H9 (cell line): ENCODE measurements at regions not wholly inside any gene's neighbourhood (a gene's known extent, or its start where the extent isn't known, plus 50 kb on each side); places are given as distances from the start of the nearest gene placed in this dataset.

Experiments used
- DNase-seq: peaks from one replicate; pipeline ENCODE4 v3.0.0-alpha.2; 2017
- H2AFZ ChIP-seq: one replicate; pipeline ENCODE4 v1.6.1; 2013; ENCODE audit warnings: mild to moderate bottlenecking, low read length, control low read depth, moderate library complexity
- H2AK5ac ChIP-seq: 2 replicates; pipeline ENCODE4 v1.6.1; 2013; ENCODE audit warnings: low read length, control low read depth, mixed read lengths; ENCODE audit not compliant: insufficient read length
- H2BK120ac ChIP-seq: one replicate; pipeline ENCODE4 v1.6.1; 2013; ENCODE audit warnings: low read depth, mild to moderate bottlenecking, low read length, control low read depth, inconsistent platforms; ENCODE audit not compliant: poor library complexity, severe bottlenecking
- H2BK12ac ChIP-seq: 2 replicates; pipeline ENCODE4 v1.6.1; 2013; ENCODE audit warnings: low read length, control low read depth, mixed read lengths, low read depth; ENCODE audit not compliant: insufficient read length
- H2BK15ac ChIP-seq: 2 replicates; pipeline ENCODE4 v1.6.1; 2013; ENCODE audit warnings: low read depth, low read length, control low read depth
- H2BK20ac ChIP-seq: one replicate; pipeline ENCODE4 v1.6.1; 2013; ENCODE audit warnings: low read depth, mild to moderate bottlenecking, low read length, control low read depth, inconsistent platforms; ENCODE audit not compliant: poor library complexity, severe bottlenecking
- H2BK5ac ChIP-seq: 2 replicates; pipeline ENCODE4 v1.6.1; 2013; ENCODE audit warnings: low read length, control low read depth, mixed read lengths; ENCODE audit not compliant: insufficient read length
- H3K14ac ChIP-seq: 2 replicates; pipeline ENCODE4 v1.6.1; 2013; ENCODE audit warnings: low read length, control low read depth; ENCODE audit not compliant: insufficient read depth
- H3K18ac ChIP-seq: 2 replicates; pipeline ENCODE4 v1.6.1; 2013; ENCODE audit warnings: low read depth, mild to moderate bottlenecking, mixed read lengths, low read length, control low read depth; ENCODE audit not compliant: insufficient read length
- H3K23ac ChIP-seq: 2 replicates; pipeline ENCODE4 v1.6.1; 2013; ENCODE audit warnings: low read length, control low read depth, mixed read lengths, low read depth; ENCODE audit not compliant: insufficient read length
- H3K23me2 ChIP-seq: 2 replicates; pipeline ENCODE4 v1.6.1; 2013; ENCODE audit warnings: low read depth, mild to moderate bottlenecking, mixed read lengths, low read length, control low read depth; ENCODE audit not compliant: insufficient read length, poor library complexity, severe bottlenecking
- H3K27ac ChIP-seq: 2 replicates; pipeline ENCODE4 v1.5.1; 2013; ENCODE audit warnings: low read length, control low read depth, mixed read lengths, low read depth; ENCODE audit not compliant: insufficient read length
- H3K27me3 ChIP-seq: 2 replicates; pipeline ENCODE4 v1.6.1; 2013; ENCODE audit warnings: low read length, control low read depth, inconsistent platforms; ENCODE audit not compliant: insufficient read depth
- H3K4ac ChIP-seq: 2 replicates; pipeline ENCODE4 v1.6.1; 2013; ENCODE audit warnings: low read depth, mild to moderate bottlenecking, control low read depth, inconsistent platforms, low read length, moderate library complexity
- H3K4me1 ChIP-seq: 2 replicates; pipeline ENCODE4 v1.6.1; 2013; ENCODE audit warnings: low read length, control low read depth, inconsistent platforms; ENCODE audit not compliant: insufficient read depth
- H3K4me2 ChIP-seq: 2 replicates; pipeline ENCODE4 v1.6.1; 2013; ENCODE audit warnings: low read length, control low read depth, mixed read lengths; ENCODE audit not compliant: insufficient read length, insufficient read depth
- H3K56ac ChIP-seq: 2 replicates; pipeline ENCODE4 v1.6.1; 2013; ENCODE audit warnings: low read depth, mild to moderate bottlenecking, mixed read lengths, low read length, control low read depth; ENCODE audit not compliant: insufficient read length
- H3K79me1 ChIP-seq: 2 replicates; pipeline ENCODE4 v1.6.1; 2013; ENCODE audit warnings: low read depth, mild to moderate bottlenecking, moderate library complexity, low read length, control low read depth, inconsistent platforms; ENCODE audit not compliant: insufficient read depth, poor library complexity, severe bottlenecking
- H3K79me2 ChIP-seq: 2 replicates; pipeline ENCODE4 v1.6.1; 2013; ENCODE audit warnings: low read length, control low read depth, inconsistent platforms; ENCODE audit not compliant: insufficient read depth
- H3K9ac ChIP-seq: 2 replicates; pipeline ENCODE4 v1.6.1; 2013; ENCODE audit warnings: low read length, control low read depth, mixed read lengths; ENCODE audit not compliant: insufficient read length; ENCODE audit errors: extremely low read depth
- H3K9me3 ChIP-seq: one replicate; pipeline ENCODE4 v1.6.1; 2013; ENCODE audit warnings: low read depth, low read length, inconsistent platforms; ENCODE audit not compliant: control insufficient read depth
- H3T11ph ChIP-seq: one replicate; pipeline ENCODE4 v1.6.1; 2013; ENCODE audit warnings: mild to moderate bottlenecking, low read length, control low read depth, inconsistent platforms
- H4K20me1 ChIP-seq: one replicate; pipeline ENCODE4 v1.6.1; 2013; ENCODE audit not compliant: control insufficient read depth, insufficient read length, insufficient read depth
- H4K5ac ChIP-seq: 2 replicates; pipeline ENCODE4 v1.6.1; 2013; ENCODE audit warnings: low read depth, mild to moderate bottlenecking, mixed read lengths, low read length, control low read depth; ENCODE audit not compliant: insufficient read length
- H4K8ac ChIP-seq: replicated peaks from 2 replicates; pipeline ENCODE4 v1.6.1; 2013; ENCODE audit warnings: low read length, control low read depth, mixed read lengths, low read depth; ENCODE audit not compliant: insufficient read length
- H4K91ac ChIP-seq: 2 replicates; pipeline ENCODE4 v1.6.1; 2013; ENCODE audit warnings: low read depth, mild to moderate bottlenecking, moderate library complexity, mixed read lengths, low read length, control low read depth; ENCODE audit not compliant: insufficient read length
- H3K27ac Mint-ChIP-seq, 3 experiments: 2 replicates in 2 of 3; 3 replicates in 1 of 3; pipeline ENCODE4 v1.8.0; 2020 to 2021; ENCODE audit warnings: mixed read lengths in 3 of 3, mild to moderate bottlenecking in 1 of 3, moderate library complexity in 1 of 3
- H3K27me3 Mint-ChIP-seq: 2 replicates; pipeline ENCODE4 v1.8.0; 2021; ENCODE audit warnings: low read depth, mild to moderate bottlenecking, moderate library complexity, mixed read lengths
- H3K36me3 Mint-ChIP-seq, 3 experiments: 2 replicates in 2 of 3; 3 replicates in 1 of 3; pipeline ENCODE4 v1.8.0; 2020 to 2021; ENCODE audit warnings: low read depth in 3 of 3, mixed read lengths in 3 of 3; ENCODE audit not compliant: insufficient read depth in 1 of 3
- H3K4me1 Mint-ChIP-seq, 2 experiments: 2 replicates each; pipeline ENCODE4 v1.8.0; 2020; ENCODE audit warnings: mixed read lengths in 2 of 2
- H3K4me3 Mint-ChIP-seq, 2 experiments: 2 replicates in 1 of 2; 3 replicates in 1 of 2; pipeline ENCODE4 v1.8.0; 2020 to 2021; ENCODE audit warnings: mild to moderate bottlenecking in 2 of 2, mixed read lengths in 2 of 2, moderate library complexity in 1 of 2
- H3K9me3 Mint-ChIP-seq, 2 experiments: 2 replicates in 1 of 2; 3 replicates in 1 of 2; pipeline ENCODE4 v1.8.0; 2020; ENCODE audit warnings: mild to moderate bottlenecking in 2 of 2, mixed read lengths in 2 of 2, moderate library complexity in 1 of 2
- CTCF ChIP-seq: fragments of 200-600 bp; sonication (generic); conservative IDR thresholded peaks from 3 replicates; pipeline ENCODE4 v1.8.0; 2021; ENCODE audit warnings: antibody characterized with exemption, mild to moderate bottlenecking
- WGBS: extraction: QIAGEN DNeasy Blood & Tissue Kit; methylation state at CpG from one replicate; pipeline ENCODE4 v1.1.7; 2013; ENCODE audit warnings: missing lambda C conversion rate, low lambda C conversion rate, mixed read lengths; ENCODE audit not compliant: insufficient read length; ENCODE audit errors: extremely low coverage; 5-methylcytosine and 5-hydroxymethylcytosine counted together

GRCh38 chr2:14951569-14952285 lies 319.2 kb downstream of the LRATD1 start:
- Histone ChIP-seq H3K4me2 (no peak overlapping the region), H4K20me1 (no peaks in the 10 kb centered on the region), H4K5ac (no peak overlapping the region), H3K56ac (no peak overlapping the region), H3K14ac (no peak overlapping the region), H2BK15ac (no peak overlapping the region), H3K4me1 (no peaks in the 10 kb centered on the region), H2BK5ac (no peak overlapping the region), H2AK5ac (no peak overlapping the region), H2AFZ (no peak overlapping the region), H3K9ac (no peak overlapping the region), H3K79me1 (no peaks in the 10 kb centered on the region), H3K18ac (no peak overlapping the region), H3K9me3 (no peaks in the 10 kb centered on the region), H3K23ac (no peak overlapping the region), H3K23me2 (no peaks in the 10 kb centered on the region), H2BK20ac (no peak overlapping the region), H3K27ac (no peak overlapping the region), H2BK12ac (no peak overlapping the region), H3T11ph (no peak overlapping the region), H2BK120ac (no peak overlapping the region), H4K8ac (no peak overlapping the region), H3K27me3 (no peaks in the 10 kb centered on the region), H3K79me2 (no peaks in the 10 kb centered on the region), H3K4ac (no peak overlapping the region), H4K91ac (no peak overlapping the region)
- no peak for DNase-seq
- Mint-ChIP-seq H3K36me3 (no peaks in the 10 kb centered on the region), H3K27me3 (peaks cover 2% of the 10 kb centered on the region; the same call in 1 of the 2 replicates), H3K4me1 (no peaks in the 10 kb centered on the region; a peak in 1 of 4 replicates), H3K27ac (no peak overlapping the region), H3K4me3 (no peak overlapping the region), H3K9me3 (peaks cover 0 to 3% of the 10 kb centered on the region in 2 experiments; a peak in 1 of 5 replicates)
- WGBS = no CpG with 5 or more reads among the region's 5 CpGs
- no peak for TF ChIP-seq CTCF
